ENCODE measurements at regions not wholly inside any gene's neighbourhood (a gene's known extent, or its start where the extent isn't known, plus 50 kb on each side); places are given as distances from the start of the nearest gene placed in this dataset.

GRCh38 chr11:39806652-39807051 is 1652.8 kb downstream of the LRRC4C start:
- no peaks in the 10 kb centered on the region for H3K9me2 ChIP-seq (ENCODE audit: low read depth, low read length)
- TF ChIP-seq EZH2 (IDR thresholded peaks at IDR 0.05; ENCODE audit: borderline replicate concordance, low read length) (no peak), CTCF (IDR thresholded peaks at IDR 0.05; ENCODE audit: low read length) (no peak)
- no peaks in the 10 kb centered on the region for H3K27me3 ChIP-seq (ENCODE audit: insufficient read depth, low read length)
- no peak overlapping the region for H2AFZ ChIP-seq (ENCODE audit: low read length)
- H3K9ac ChIP-seq (ENCODE audit: low read length), result no peak overlapping the region
- no peaks in the 10 kb centered on the region for H4K20me1 ChIP-seq (ENCODE audit: insufficient read depth, low read length)
- no peak overlapping the region for H3K27ac ChIP-seq (ENCODE audit: low read depth, low read length, poor library complexity, severe bottlenecking)
- H3K4me3 ChIP-seq (ENCODE audit: low read depth, low read length, poor library complexity, severe bottlenecking), result no peak overlapping the region
- no peaks in the 10 kb centered on the region for H3K36me3 ChIP-seq (ENCODE audit: insufficient read depth, low read length)
- H3K4me2 ChIP-seq (ENCODE audit: low read length), result no peak overlapping the region
- no peaks in the 10 kb centered on the region for H3F3A ChIP-seq (ENCODE audit: insufficient read depth, low read length)
- H3K4me1 ChIP-seq (ENCODE audit: insufficient read depth, low read length, severe bottlenecking), result no peaks in the 10 kb centered on the region
- H3K79me2 ChIP-seq (ENCODE audit: insufficient read depth, low read length), result no peaks in the 10 kb centered on the region
- no peaks in the 10 kb centered on the region for H3K9me3 ChIP-seq (ENCODE audit: low read length)

- Histone ChIP-seq H3K27ac (ENCODE audit: low read depth, low read length, poor library complexity, severe bottlenecking) (no peak overlapping the region), H3K27me3 (ENCODE audit: insufficient read depth, low read length) (no peaks in the 10 kb centered on the region), H3K9me2 (ENCODE audit: low read depth, low read length) (no peaks in the 10 kb centered on the region), H3K9me3 (ENCODE audit: low read length) (no peaks in the 10 kb centered on the region), H4K20me1 (ENCODE audit: insufficient read depth, low read length) (no peaks in the 10 kb centered on the region), H3K4me1 (ENCODE audit: insufficient read depth, low read length, severe bottlenecking) (no peaks in the 10 kb centered on the region), H3K79me2 (ENCODE audit: insufficient read depth, low read length) (no peaks in the 10 kb centered on the region), H3K4me2 (ENCODE audit: low read length) (no peak overlapping the region), H2AFZ (ENCODE audit: low read length) (no peak overlapping the region), H3K9ac (ENCODE audit: low read length) (no peak overlapping the region), H3K4me3 (ENCODE audit: low read depth, low read length, poor library complexity, severe bottlenecking) (no peak overlapping the region), H3K36me3 (ENCODE audit: insufficient read depth, low read length) (no peaks in the 10 kb centered on the region), H3F3A (ENCODE audit: insufficient read depth, low read length) (no peaks in the 10 kb centered on the region)
- TF ChIP-seq CTCF (IDR thresholded peaks at IDR 0.05; ENCODE audit: low read length), result no peak
These were observed 1655.2 kb downstream of the LRRC4C start for GRCh38 chr11:39804271-39804670.

GRCh38 chr11:39786682-39787081 is 1672.8 kb downstream of the LRRC4C start:
- H2AFZ ChIP-seq (ENCODE audit: low read length), result no peak overlapping the region
- no peak for TF ChIP-seq CTCF (IDR thresholded peaks at IDR 0.05; ENCODE audit: low read length)
- no peak for TF ChIP-seq EZH2 (IDR thresholded peaks at IDR 0.05; ENCODE audit: borderline replicate concordance, low read length)
- H3K79me2 ChIP-seq (ENCODE audit: insufficient read depth, low read length), result no peaks in the 10 kb centered on the region
- no peak overlapping the region for H3K9ac ChIP-seq (ENCODE audit: low read length)
- H3K4me3 ChIP-seq (ENCODE audit: low read depth, low read length, poor library complexity, severe bottlenecking), result no peak overlapping the region
- H4K20me1 ChIP-seq (ENCODE audit: insufficient read depth, low read length), result no peaks in the 10 kb centered on the region
- no peaks in the 10 kb centered on the region for H3K4me1 ChIP-seq (ENCODE audit: insufficient read depth, low read length, severe bottlenecking)
- H3K27ac ChIP-seq (ENCODE audit: low read depth, low read length, poor library complexity, severe bottlenecking), result no peak overlapping the region
- no peaks in the 10 kb centered on the region for H3K27me3 ChIP-seq (ENCODE audit: insufficient read depth, low read length)
- H3K36me3 ChIP-seq (ENCODE audit: insufficient read depth, low read length), result no peaks in the 10 kb centered on the region
- H3K4me2 ChIP-seq (ENCODE audit: low read length), result no peak overlapping the region
- H3F3A ChIP-seq (ENCODE audit: insufficient read depth, low read length), result no peaks in the 10 kb centered on the region
- H3K9me2 ChIP-seq (ENCODE audit: low read depth, low read length), result no peaks in the 10 kb centered on the region
- H3K9me3 ChIP-seq (ENCODE audit: low read length), result no peaks in the 10 kb centered on the region
